ENCODE measurements at regions not wholly inside any gene's neighbourhood (a gene's known extent, or its start where the extent isn't known, plus 50 kb on each side); places are given as distances from the start of the nearest gene placed in this dataset.

- DNase-seq = no peak
Observed at GRCh38 chr22:48112687-48113521, 1350.5 kb downstream of the TBC1D22A start.

- DNase-seq = no peak
Observed at GRCh38 chr22:48106715-48107259, 1344.3 kb downstream of the TBC1D22A start.

GRCh38 chr22:48106215-48106614 is 1343.8 kb downstream of the TBC1D22A start:
- no peak for DNase-seq

- DNase-seq = no peak
Observed at GRCh38 chr22:48105259-48105658, 1342.8 kb downstream of the TBC1D22A start.

GRCh38 chr22:48104766-48105165 is 1342.3 kb downstream of the TBC1D22A start:
- no peak for DNase-seq

GRCh38 chr22:48104102-48104738 is 1341.8 kb downstream of the TBC1D22A start:
- DNase-seq = no peak

- DNase-seq = no peak
Observed at GRCh38 chr22:48103126-48103875, 1340.9 kb downstream of the TBC1D22A start.

GRCh38 chr22:48102581-48102980 is 1340.1 kb downstream of the TBC1D22A start:
- DNase-seq = no peak

- no peak for DNase-seq
Observed at GRCh38 chr22:48101704-48102103, 1339.3 kb downstream of the TBC1D22A start.

GRCh38 chr22:48100685-48101417 is 1338.4 kb downstream of the TBC1D22A start:
- peak; percentile 1 for DNase-seq

- no peak for DNase-seq
Observed at GRCh38 chr22:48099671-48100070, 1337.2 kb downstream of the TBC1D22A start.

- DNase-seq = no peak
Observed at GRCh38 chr22:48099251-48099650, 1336.8 kb downstream of the TBC1D22A start.

GRCh38 chr22:48098921-48099245 is 1336.4 kb downstream of the TBC1D22A start:
- no peak for DNase-seq

GRCh38 chr22:48098243-48098920 is 1335.9 kb downstream of the TBC1D22A start:
- DNase-seq = no peak

GRCh38 chr22:48097723-48098122 is 1335.3 kb downstream of the TBC1D22A start:
- DNase-seq = no peak

GRCh38 chr22:48096851-48097665 is 1334.6 kb downstream of the TBC1D22A start:
- DNase-seq = no peak

- DNase-seq = no peak
Observed at GRCh38 chr22:48096411-48096810, 1334.0 kb downstream of the TBC1D22A start.

GRCh38 chr22:48093981-48094380 is 1331.5 kb downstream of the TBC1D22A start:
- DNase-seq = no peak

- no peak for DNase-seq
Observed at GRCh38 chr22:48092866-48093265, 1330.4 kb downstream of the TBC1D22A start.

- DNase-seq = no peak
Observed at GRCh38 chr22:48091656-48092223, 1329.3 kb downstream of the TBC1D22A start.

Measured in stimulated activated CD4-positive, alpha-beta T cell treated with anti-CD3 and anti-CD28 coated beads, Interleukin-4, amount 100 ng/mL, for 24 hours (primary cell).